ENCODE measurements at regions not wholly inside any gene's neighbourhood (a gene's known extent, or its start where the extent isn't known, plus 50 kb on each side); places are given as distances from the start of the nearest gene placed in this dataset.

DNA sequence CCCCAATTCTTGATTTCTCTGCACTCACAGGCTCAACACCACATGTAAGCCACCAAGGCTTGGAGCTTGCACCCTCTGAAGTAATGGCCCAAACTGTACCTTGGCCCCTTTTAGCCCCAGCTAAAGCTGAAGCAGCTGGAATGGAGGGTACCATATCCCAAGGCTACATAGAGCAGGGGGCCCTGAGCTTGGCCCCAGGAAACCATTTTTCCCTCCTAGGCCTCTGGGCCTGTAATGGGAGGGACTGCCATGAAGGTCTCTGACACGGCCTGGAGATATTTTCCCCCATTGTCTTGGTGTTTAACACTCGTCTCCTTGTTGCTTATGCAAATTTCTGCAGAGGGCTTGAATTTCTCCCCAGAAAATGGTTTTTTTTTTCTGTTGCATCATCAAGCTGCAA lies 69.7 kb downstream of the SKA1 start:
- DNase-seq = no peak

DNA sequence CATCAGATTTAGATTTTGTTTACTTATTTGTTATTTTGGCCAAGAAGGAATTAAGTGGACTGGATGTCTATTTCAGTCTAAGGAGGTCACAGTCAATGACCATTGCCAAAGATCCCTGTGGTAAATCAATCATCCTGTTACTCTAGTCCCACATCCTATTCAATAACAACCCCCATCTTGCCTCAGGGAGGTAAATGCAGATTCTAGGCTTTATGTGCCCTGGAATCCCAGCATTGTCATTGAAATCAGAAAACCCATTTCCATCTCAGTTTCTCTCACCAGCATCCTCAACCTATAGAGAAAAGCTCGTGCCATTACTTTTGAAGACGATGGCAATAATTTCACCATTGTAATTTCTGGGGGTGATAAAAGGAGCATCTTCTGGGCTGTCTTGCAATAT lies 71.8 kb downstream of the SKA1 start:
- no peak for DNase-seq

DNA sequence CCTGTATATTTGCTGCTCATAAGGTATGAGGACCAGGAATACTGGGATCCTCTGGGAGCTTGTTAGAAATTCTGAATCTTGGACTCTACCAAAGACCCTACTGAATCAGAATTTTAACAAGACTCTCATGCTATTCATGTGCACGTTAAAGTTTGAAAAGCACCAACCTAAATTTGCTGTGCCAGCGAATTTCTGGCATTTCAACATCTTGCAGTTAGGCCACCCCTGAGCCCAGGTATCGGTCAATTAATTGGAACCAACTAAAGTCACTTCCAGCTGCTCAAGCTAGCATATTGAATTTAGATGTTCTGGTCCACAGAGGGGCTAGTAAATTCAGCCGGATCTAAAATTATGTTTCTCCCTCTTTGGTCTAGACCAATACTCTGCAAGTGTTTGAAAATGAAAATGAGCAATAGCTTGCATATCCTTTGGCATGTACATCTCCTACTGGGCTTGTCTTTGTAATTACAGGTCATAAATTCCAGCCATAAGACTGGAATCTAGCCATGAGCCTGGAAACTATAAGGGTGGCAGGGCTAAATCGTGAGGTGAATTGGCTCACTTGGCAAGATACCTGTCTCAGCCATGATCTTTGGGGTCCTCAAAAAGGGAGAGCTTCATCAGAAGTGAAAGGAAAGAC lies 72.4 kb downstream of the SKA1 start:
- no peak for DNase-seq

DNA sequence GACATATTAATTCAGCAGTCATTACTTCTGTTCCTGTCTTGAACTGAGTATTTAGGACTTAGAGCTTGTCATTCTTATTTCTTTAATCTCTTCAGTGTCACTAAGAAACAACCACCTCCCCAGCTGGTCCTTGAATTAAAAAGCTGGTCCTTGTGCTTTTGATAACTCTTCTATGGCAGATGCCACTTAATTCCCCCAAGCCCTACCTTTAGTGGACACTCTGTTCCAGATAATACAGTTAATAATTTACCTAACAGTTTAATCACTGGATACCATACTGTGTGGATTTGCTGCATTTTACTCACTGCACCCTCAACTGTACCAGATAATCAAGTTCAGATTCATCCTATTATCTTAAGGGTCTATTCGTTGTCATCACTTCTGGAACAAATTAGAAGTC lies 73.1 kb downstream of the SKA1 start:
- no peak for DNase-seq

DNA sequence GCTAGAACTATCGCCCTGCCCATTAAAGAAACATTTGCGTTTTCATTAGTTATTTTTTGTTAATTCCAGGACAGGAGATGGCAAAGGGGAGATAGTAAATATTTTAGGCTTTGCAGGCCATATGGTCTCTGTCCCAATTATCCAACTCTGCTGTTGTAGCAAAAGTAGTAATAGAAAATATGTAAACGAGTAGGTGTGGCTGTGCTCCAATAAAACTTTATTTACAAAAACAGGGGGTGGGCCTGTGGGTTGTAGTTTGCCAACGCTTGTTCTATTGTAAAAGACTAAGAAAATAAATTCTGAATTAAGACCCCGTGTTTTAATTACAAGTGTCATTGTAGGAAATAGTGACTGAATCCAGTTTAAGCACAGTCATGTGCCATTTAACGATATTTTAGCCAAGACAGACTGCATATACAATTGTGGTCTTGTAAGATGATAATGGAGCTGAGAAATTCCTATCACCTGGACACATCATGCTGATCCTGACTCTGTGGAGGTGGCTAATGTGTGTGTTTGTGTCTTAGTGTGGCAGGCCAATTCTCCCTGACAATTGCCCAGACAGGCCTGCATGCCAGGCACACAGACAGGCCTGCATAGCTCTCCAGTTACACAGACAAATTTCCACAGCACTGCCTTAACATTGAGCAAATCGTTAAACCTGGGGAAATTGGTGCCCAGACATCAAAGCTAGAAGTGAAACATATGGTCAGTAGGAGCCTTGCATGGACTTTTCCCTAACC lies 76.4 kb downstream of the SKA1 start:
- no peak for DNase-seq

DNA sequence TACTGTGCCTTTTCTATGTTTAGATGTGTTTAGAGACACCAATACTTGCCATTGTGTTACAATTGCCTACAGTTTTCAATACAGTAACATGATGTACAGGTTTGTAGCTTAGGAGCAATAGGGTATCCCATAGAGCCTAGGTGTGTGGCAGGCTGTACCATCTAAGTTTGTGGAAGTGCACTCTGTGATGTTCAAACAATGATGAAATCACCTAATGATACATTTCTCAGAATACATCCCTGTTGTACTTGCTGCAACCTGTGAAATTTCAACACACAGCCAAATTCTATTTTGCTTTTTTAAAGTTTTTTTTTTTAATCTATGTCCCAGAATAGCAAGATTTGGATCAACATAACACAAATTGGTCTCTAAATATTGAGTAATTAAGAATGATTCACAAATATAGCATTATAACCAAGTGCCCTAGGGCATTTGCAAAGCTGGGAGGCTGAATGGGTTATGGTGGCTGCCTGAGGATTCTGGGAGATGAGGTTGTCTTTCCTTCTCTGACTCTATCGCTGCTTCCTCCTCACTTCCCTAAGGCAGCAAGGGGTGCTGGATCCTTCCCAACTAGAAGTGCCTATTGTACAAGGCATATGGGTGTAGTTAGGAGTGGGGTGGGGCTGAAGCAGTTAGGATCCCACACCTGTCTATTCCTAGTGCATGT lies 78.3 kb downstream of the SKA1 start:
- no peak for DNase-seq

GRCh38 chr18:50453732-50454131 lies 78.9 kb downstream of the SKA1 start:
- DNase-seq = no peak

GRCh38 chr18:50454387-50454988 lies 79.6 kb downstream of the SKA1 start:
- no peak for DNase-seq

GRCh38 chr18:50456285-50456684 lies 81.4 kb downstream of the SKA1 start:
- no peak for DNase-seq

DNA sequence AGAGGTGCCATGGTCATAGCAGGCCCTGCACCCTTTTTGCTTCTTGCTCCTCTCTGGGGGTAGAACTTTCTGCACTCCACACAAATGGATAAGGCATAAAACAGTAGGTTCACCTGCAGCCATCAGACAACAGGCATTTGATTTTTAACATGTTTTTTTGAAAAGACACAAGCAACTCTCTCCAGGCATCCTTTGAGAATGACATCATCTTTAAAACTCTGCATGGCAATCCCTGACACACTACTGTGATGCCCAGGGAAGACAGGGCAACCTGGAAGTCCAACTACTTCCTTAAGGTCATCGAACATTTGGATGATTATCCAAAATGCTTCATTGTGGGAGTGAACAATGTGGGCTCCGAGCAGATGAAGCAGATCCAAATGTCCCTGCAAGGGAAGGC lies 82.8 kb downstream of the SKA1 start:
- no peak for DNase-seq

DNA sequence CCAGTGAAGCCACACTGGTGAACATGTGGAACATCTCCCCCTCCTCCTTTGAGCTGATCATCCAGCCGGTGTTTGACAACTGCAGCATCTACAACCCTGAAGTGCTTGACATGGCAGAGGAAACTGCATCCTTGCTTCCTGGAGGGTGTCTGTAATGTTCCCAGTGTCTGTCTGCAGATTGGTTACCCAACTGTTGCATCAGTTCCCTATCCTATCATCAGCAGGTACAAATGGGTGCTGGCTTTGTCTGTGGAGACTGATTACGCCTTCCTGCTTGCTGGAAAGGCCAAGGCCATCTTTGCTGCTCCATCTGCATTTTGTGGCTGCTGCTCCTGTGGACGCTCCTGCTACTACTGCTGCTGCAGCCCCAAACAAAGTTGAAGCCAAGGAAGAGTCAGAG lies 83.5 kb downstream of the SKA1 start:
- DNase-seq = no peak

- DNase-seq = no peak
These were observed 84.0 kb downstream of the SKA1 start for GRCh38 chr18:50458796-50459195.

- DNase-seq = no peak
These were observed 85.2 kb downstream of the SKA1 start for GRCh38 chr18:50460062-50460461.

- DNase-seq = no peak
These were observed 85.9 kb downstream of the SKA1 start for GRCh38 chr18:50460716-50461115.

- no peak for DNase-seq
These were observed 86.4 kb downstream of the SKA1 start for GRCh38 chr18:50461251-50461650.

DNA sequence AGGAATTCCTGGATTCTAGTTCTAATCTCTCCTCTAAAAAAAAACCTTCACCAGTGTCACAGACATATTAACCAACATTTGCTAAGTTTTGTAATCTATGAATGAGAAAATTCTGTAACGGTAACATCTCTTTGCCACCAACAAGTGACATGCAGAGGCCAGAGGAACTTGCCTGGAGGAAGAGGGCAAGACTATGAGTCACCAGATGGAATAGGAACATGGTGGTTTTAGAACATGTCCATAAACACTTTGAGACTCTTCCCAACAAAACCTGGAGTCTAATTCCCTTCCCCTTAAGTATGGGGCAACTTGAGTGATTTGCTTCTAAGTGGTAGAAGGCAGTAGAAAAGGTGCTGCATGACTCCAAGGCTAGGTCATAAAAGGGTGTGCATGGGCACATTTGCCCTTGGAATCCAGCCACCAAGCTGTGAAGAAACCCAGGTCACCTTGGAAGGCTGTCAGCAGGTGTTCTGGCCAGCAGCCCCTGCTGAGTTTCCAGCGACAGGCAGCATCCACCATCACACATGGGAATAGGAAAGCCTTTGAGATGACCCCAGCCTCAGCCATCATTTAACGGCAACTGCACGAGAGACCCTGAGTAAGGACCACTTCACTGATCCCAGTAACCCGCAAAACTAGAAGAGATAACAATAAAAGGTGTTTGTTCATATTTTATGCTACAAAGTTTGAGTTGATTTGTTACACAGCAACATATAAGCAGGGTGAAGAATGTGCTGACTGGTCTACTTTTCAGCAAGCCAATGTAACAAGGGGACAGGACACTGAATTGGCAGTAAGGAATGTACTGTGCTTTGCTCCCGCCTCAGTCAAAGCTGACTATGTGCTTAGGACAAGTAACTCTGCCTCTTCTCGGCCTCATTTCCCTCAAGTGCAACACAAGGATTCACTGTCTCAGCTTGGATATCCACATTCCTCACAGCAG lies 90.6 kb downstream of the SKA1 start:
- no peak for DNase-seq

DNA sequence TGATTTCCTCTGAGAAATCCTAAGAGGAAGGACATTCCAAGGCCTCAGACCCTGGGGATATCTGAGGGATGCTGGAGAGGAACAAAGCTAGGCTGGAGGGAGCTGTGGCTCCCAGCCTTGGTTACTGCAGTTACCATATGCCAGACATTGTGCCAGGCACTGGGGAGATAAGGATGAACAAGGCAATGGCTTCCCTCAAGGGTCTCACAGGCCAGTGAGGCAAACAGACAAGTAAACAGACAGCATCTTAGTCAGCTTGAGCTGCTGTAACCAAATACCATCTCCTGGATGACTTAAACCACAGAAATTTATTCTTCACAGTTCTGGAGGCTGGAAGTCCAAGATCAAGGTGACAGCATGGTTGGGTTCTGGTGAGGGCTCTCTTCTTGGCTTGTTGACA lies 91.8 kb downstream of the SKA1 start:
- DNase-seq = no peak

DNA sequence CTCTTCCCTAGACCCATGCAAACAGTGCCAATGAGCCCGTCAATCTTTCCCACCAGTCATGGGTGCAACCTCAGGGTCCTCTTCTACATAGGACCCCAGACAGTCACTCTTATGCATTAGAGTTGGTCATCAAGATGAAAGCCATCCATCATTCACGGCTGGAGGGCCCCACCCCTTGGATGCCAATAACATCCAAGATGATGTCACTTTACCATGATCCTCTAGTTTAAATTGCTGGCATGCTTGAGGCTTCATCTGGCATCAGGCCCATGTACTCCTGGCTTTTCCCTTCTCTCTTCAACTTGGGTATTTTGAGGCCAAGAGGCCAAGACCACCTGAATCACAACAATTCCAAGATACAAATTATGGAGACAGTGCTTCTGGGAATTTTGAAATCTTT lies 91.1 kb upstream of the MAPK4 start:
- DNase-seq = no peak

DNA sequence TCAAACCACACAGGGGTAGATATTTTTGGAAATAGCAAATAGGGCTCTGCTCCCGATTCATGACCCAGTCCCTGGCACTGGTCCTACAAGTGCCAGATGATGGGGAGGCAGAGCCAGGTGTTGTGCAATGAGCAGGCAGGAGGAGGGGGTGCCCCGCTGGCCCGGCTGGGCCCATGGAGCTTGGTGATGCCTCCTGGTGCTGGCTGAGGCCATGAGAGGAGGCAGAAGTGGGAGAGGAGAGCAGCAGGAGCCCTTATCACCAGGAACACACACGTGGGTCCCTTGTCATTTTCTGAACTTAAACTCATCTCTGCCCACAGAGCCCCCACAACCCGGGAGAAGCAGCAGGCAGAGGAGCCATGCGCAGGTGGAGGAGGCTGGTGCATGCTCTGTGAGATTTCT lies 90.5 kb upstream of the MAPK4 start:
- no peak for DNase-seq

DNA sequence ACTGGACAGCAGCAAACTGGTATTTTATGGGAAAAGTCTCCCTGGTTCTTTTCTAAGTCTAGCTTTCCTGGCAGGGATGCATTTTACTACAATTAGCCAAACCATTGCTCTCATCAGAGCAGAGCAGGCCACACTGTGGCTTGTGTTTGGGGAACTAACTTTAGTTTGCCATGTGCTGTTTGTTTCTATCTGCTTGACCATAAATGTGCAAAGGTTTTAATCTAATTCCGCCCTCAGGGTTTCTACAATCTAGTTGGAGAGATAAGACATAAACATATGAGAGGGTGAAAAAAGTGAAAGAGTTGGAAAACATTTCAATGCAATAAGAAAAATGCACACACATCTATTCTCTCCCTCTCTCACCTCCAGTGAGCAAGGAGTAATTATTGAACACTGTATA lies 86.9 kb upstream of the MAPK4 start:
- DNase-seq = no peak

- DNase-seq = peak in 1 of 2 experiments; percentile 44
These were observed 86.0 kb upstream of the MAPK4 start for GRCh38 chr18:50473881-50474280.

DNA sequence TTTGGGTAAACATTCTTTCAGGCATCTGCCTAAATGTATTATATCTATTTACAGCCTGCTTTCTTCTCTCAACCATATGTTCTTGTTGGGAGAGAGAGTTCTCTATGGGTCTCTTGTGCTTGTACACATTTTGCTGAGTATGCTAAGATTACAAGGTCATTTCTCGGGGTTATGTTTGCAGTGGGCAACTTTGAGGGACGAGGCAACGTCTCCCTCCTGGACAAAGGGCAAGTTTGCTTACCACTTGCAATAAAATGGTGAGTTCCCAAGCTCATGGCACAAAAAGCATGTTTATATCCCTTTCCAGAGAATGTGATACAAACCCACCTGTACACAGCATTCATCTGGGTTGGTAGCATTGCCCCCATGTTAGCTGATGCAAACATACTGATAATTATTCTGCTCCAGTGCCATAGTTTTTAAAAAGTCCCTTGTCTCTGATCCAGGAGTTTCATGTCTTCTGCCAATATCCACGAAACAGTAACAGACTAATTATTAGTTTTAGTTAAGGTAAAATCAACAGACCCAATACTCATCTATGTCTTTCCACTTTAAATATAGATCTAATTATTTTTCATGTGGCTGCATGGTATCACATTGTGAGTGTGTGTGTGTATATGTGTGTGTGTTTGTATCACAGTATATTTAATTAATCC lies 84.2 kb upstream of the MAPK4 start:
- DNase-seq = no peak

Data from NCI-H2081 (cell line).